IMR-90 (cell line): ENCODE measurements at regions not wholly inside any gene's neighbourhood (a gene's known extent, or its start where the extent isn't known, plus 50 kb on each side); places are given as distances from the start of the nearest gene placed in this dataset.

Experiments used
- FOS ChIP-seq: fragments of 150-350 bp; IDR thresholded peaks from 2 replicates; pipeline ENCODE4 v1.6.1; 2016; ENCODE audit warnings: low read depth, low read length
- MAFK ChIP-seq: IDR thresholded peaks from 2 replicates; pipeline ENCODE4 v1.6.1; 2012; ENCODE audit warnings: low read depth, low read length, improper control_type of control experiment
- MXI1 ChIP-seq: IDR thresholded peaks from 2 replicates; pipeline ENCODE4 v1.6.1; 2012; ENCODE audit warnings: low read depth, mild to moderate bottlenecking, low read length, moderate library complexity, borderline replicate concordance
- RAD21 ChIP-seq: IDR thresholded peaks from 2 replicates; pipeline ENCODE4 v1.6.1; 2012; ENCODE audit warnings: low read length, improper control_type of control experiment
- RFX5 ChIP-seq: IDR thresholded peaks from 2 replicates; pipeline ENCODE4 v1.8.0; 2012; ENCODE audit warnings: low read depth, mild to moderate bottlenecking, low read length, moderate library complexity
- TF ChIP-seq, protein P1 (sequence below): conservative IDR thresholded peaks from 2 replicates; pipeline ENCODE4 v1.5.1; 2012; ENCODE audit warnings: mild to moderate bottlenecking, low read depth, low read length, improper control_type of control experiment
- TF ChIP-seq, protein P2 (sequence below): fragments of 150-350 bp; IDR thresholded peaks from 2 replicates; pipeline ENCODE4 v1.6.1; 2016; ENCODE audit warnings: low read depth, mild to moderate bottlenecking, low read length, moderate library complexity, borderline replicate concordance

DNA sequence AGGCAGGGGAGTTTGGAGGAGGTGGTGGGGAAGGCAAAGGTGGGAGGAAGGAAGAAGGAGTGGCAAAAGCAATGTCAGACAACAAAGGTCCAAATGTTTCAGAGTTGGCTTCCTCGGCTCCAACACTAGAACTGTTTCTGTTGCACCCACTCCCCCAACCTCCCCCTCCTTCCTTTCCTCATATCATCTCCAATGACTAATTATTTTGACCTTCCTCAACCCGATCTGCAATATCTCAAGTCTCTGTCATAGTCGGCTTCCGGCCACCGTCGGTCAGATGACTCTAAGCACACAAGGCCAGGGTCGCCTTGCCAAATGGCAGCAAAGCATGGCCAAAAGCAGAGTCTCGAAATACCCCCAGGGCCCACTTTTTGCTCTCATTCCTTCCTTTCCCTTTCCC lies 637.0 kb upstream of the TBX3 start:
- TF ChIP-seq MAFK (no peak), RFX5 (no peak), MXI1 (no peak), FOS (no peak), RAD21 (no peak)
- TF ChIP-seq, protein P1, sequence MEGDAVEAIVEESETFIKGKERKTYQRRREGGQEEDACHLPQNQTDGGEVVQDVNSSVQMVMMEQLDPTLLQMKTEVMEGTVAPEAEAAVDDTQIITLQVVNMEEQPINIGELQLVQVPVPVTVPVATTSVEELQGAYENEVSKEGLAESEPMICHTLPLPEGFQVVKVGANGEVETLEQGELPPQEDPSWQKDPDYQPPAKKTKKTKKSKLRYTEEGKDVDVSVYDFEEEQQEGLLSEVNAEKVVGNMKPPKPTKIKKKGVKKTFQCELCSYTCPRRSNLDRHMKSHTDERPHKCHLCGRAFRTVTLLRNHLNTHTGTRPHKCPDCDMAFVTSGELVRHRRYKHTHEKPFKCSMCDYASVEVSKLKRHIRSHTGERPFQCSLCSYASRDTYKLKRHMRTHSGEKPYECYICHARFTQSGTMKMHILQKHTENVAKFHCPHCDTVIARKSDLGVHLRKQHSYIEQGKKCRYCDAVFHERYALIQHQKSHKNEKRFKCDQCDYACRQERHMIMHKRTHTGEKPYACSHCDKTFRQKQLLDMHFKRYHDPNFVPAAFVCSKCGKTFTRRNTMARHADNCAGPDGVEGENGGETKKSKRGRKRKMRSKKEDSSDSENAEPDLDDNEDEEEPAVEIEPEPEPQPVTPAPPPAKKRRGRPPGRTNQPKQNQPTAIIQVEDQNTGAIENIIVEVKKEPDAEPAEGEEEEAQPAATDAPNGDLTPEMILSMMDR = no peak
- TF ChIP-seq, protein P2, sequence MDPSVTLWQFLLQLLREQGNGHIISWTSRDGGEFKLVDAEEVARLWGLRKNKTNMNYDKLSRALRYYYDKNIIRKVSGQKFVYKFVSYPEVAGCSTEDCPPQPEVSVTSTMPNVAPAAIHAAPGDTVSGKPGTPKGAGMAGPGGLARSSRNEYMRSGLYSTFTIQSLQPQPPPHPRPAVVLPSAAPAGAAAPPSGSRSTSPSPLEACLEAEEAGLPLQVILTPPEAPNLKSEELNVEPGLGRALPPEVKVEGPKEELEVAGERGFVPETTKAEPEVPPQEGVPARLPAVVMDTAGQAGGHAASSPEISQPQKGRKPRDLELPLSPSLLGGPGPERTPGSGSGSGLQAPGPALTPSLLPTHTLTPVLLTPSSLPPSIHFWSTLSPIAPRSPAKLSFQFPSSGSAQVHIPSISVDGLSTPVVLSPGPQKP = no peak
